ENCODE measurements at regions not wholly inside any gene's neighbourhood (a gene's known extent, or its start where the extent isn't known, plus 50 kb on each side); places are given as distances from the start of the nearest gene placed in this dataset.

DNA sequence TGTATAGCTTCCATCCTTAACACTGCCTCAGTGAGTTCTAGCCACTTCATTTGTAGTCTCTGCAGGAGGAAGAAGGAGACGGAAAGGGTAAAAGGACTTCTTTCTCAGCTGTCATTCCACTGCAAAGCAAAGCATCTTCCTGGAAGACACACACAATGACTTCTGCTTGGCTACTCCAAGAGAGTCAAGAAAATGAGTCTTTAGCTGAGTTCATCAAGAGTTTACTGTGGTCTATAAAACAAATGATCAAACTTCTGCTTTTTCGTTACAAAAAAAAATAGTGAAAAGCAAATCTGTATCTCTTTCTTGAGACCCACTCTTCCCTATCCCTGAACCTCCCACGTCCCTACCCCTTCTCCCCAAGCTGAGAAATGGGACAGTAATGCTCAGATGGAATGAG lies 205.0 kb upstream of the AHR start (continued):
- TF ChIP-seq, protein P1, sequence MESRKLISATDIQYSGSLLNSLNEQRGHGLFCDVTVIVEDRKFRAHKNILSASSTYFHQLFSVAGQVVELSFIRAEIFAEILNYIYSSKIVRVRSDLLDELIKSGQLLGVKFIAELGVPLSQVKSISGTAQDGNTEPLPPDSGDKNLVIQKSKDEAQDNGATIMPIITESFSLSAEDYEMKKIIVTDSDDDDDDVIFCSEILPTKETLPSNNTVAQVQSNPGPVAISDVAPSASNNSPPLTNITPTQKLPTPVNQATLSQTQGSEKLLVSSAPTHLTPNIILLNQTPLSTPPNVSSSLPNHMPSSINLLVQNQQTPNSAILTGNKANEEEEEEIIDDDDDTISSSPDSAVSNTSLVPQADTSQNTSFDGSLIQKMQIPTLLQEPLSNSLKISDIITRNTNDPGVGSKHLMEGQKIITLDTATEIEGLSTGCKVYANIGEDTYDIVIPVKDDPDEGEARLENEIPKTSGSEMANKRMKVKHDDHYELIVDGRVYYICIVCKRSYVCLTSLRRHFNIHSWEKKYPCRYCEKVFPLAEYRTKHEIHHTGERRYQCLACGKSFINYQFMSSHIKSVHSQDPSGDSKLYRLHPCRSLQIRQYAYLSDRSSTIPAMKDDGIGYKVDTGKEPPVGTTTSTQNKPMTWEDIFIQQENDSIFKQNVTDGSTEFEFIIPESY (IDR thresholded peaks at IDR 0.05): no peak
- no peak for TF ChIP-seq JUND (IDR thresholded peaks at IDR 0.05; ENCODE audit: low read depth, low read length)
- TF ChIP-seq FOXK2 (IDR thresholded peaks at IDR 0.05): no peak
- no peak for TF ChIP-seq CBX5 (IDR thresholded peaks at IDR 0.05; ENCODE audit: low read depth)
- TF ChIP-seq, protein P2, sequence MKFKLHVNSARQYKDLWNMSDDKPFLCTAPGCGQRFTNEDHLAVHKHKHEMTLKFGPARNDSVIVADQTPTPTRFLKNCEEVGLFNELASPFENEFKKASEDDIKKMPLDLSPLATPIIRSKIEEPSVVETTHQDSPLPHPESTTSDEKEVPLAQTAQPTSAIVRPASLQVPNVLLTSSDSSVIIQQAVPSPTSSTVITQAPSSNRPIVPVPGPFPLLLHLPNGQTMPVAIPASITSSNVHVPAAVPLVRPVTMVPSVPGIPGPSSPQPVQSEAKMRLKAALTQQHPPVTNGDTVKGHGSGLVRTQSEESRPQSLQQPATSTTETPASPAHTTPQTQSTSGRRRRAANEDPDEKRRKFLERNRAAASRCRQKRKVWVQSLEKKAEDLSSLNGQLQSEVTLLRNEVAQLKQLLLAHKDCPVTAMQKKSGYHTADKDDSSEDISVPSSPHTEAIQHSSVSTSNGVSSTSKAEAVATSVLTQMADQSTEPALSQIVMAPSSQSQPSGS (IDR thresholded peaks at IDR 0.05; ENCODE audit: low read length): no peak
- no peak for TF ChIP-seq HDAC2 (IDR thresholded peaks at IDR 0.05)
- no peak for TF ChIP-seq NRF1 (conservative IDR thresholded peaks at IDR 0.05; ENCODE audit: low read depth, low read length)
- TF ChIP-seq, protein P3, sequence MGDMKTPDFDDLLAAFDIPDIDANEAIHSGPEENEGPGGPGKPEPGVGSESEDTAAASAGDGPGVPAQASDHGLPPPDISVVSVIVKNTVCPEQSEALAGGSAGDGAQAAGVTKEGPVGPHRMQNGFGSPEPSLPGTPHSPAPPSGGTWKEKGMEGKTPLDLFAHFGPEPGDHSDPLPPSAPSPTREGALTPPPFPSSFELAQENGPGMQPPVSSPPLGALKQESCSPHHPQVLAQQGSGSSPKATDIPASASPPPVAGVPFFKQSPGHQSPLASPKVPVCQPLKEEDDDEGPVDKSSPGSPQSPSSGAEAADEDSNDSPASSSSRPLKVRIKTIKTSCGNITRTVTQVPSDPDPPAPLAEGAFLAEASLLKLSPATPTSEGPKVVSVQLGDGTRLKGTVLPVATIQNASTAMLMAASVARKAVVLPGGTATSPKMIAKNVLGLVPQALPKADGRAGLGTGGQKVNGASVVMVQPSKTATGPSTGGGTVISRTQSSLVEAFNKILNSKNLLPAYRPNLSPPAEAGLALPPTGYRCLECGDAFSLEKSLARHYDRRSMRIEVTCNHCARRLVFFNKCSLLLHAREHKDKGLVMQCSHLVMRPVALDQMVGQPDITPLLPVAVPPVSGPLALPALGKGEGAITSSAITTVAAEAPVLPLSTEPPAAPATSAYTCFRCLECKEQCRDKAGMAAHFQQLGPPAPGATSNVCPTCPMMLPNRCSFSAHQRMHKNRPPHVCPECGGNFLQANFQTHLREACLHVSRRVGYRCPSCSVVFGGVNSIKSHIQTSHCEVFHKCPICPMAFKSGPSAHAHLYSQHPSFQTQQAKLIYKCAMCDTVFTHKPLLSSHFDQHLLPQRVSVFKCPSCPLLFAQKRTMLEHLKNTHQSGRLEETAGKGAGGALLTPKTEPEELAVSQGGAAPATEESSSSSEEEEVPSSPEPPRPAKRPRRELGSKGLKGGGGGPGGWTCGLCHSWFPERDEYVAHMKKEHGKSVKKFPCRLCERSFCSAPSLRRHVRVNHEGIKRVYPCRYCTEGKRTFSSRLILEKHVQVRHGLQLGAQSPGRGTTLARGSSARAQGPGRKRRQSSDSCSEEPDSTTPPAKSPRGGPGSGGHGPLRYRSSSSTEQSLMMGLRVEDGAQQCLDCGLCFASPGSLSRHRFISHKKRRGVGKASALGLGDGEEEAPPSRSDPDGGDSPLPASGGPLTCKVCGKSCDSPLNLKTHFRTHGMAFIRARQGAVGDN (IDR thresholded peaks at IDR 0.05): no peak
- TF ChIP-seq RAD21 (IDR thresholded peaks at IDR 0.05; ENCODE audit: insufficient read depth, low read depth, low read length): no peak
- no peak for TF ChIP-seq DPF2 (IDR thresholded peaks at IDR 0.05)
- TF ChIP-seq SREBF2 (IDR thresholded peaks at IDR 0.05; ENCODE audit: low read length): no peak
